ENCODE measurements at regions not wholly inside any gene's neighbourhood (a gene's known extent, or its start where the extent isn't known, plus 50 kb on each side); places are given as distances from the start of the nearest gene placed in this dataset.

GRCh38 chr4:176013476-176014247 lies 52.0 kb upstream of the WDR17 start:
- Histone ChIP-seq H4K20me1 (replicated peaks; ENCODE audit: insufficient read depth) (no peaks in the 10 kb centered on the region), H3K27ac (ENCODE audit: low read depth) (no peak overlapping the region), H3K9me2 (ENCODE audit: insufficient read depth) (peaks cover 4% of the 10 kb centered on the region; the same call in 1 of the 2 replicates), H3F3A (replicated peaks; ENCODE audit: low read depth) (no peaks in the 10 kb centered on the region), H3K27me3 (ENCODE audit: insufficient read depth) (no peaks in the 10 kb centered on the region), H3K4me1 (ENCODE audit: insufficient read depth) (no peaks in the 10 kb centered on the region), H2AFZ (peak overlapping the region; percentile 34; the same call in 1 of the 2 replicates), H3K4me3 (no peak overlapping the region), H3K79me2 (replicated peaks; ENCODE audit: insufficient read depth) (no peaks in the 10 kb centered on the region), H3K4me2 (no peak overlapping the region), H3K36me3 (ENCODE audit: insufficient read depth) (no peaks in the 10 kb centered on the region)
- no peaks in the 10 kb centered on the region; the same call in 2 of the 3 replicates for H3K9me3 Mint-ChIP-seq
- H3K27ac Mint-ChIP-seq: no peak overlapping the region
- no peak overlapping the region for H3K4me3 Mint-ChIP-seq
- TF ChIP-seq POLR2AphosphoS5 (IDR thresholded peaks at IDR 0.05; ENCODE audit: low read depth): no peak
- no peak for TF ChIP-seq STAT1 (IDR thresholded peaks at IDR 0.05; ENCODE audit: unreplicated experiment)
- TF ChIP-seq JUNB (IDR thresholded peaks at IDR 0.05; ENCODE audit: unreplicated experiment): no peak
- TF ChIP-seq NANOG (IDR thresholded peaks at IDR 0.05; ENCODE audit: borderline replicate concordance): no peak
- TF ChIP-seq EZH2phosphoT487 (IDR thresholded peaks at IDR 0.05; ENCODE audit: unreplicated experiment): no peak
- no peak for TF ChIP-seq ZNF114 (CRISPR knock-in tag; IDR thresholded peaks at IDR 0.05)
- no peaks in the 10 kb centered on the region for H3K36me3 Mint-ChIP-seq (ENCODE audit: low read depth)
- DNase-seq (ENCODE audit: low spot score): no peak
- ATAC-seq: no peak
- peaks cover 2% of the 10 kb centered on the region; the same call in 1 of the 3 replicates for H3K4me1 Mint-ChIP-seq
- no peaks in the 10 kb centered on the region for H3K27me3 Mint-ChIP-seq (ENCODE audit: insufficient read depth, low read depth, poor library complexity)

GRCh38 chr4:176014583-176015108 lies 51.0 kb upstream of the WDR17 start:
- no peaks in the 10 kb centered on the region for H4K20me1 ChIP-seq (replicated peaks; ENCODE audit: insufficient read depth)
- H3K4me2 ChIP-seq: no peak overlapping the region
- no peak overlapping the region for H3K4me3 Mint-ChIP-seq
- H3K4me1 ChIP-seq (ENCODE audit: insufficient read depth): no peaks in the 10 kb centered on the region
- H3K79me2 ChIP-seq (replicated peaks; ENCODE audit: insufficient read depth): no peaks in the 10 kb centered on the region
- H3K27me3 ChIP-seq (ENCODE audit: insufficient read depth): no peaks in the 10 kb centered on the region
- no peaks in the 10 kb centered on the region for H3K36me3 ChIP-seq (ENCODE audit: insufficient read depth)
- H3K27me3 Mint-ChIP-seq (ENCODE audit: insufficient read depth, low read depth, poor library complexity): no peaks in the 10 kb centered on the region
- H3K4me1 Mint-ChIP-seq: peaks cover 2% of the 10 kb centered on the region; the same call in 1 of the 3 replicates
- H3K9me3 Mint-ChIP-seq: no peaks in the 10 kb centered on the region; the same call in 2 of the 3 replicates
- H3K27ac ChIP-seq (ENCODE audit: low read depth): no peak overlapping the region
- H3F3A ChIP-seq (replicated peaks; ENCODE audit: low read depth): no peaks in the 10 kb centered on the region
- DNase-seq (ENCODE audit: low spot score): no peak
- H3K36me3 Mint-ChIP-seq (ENCODE audit: low read depth): no peaks in the 10 kb centered on the region
- H3K27ac Mint-ChIP-seq: no peak overlapping the region
- no peak for TF ChIP-seq POLR2AphosphoS5 (IDR thresholded peaks at IDR 0.05; ENCODE audit: low read depth)
- ATAC-seq: no peak
- peaks cover 4% of the 10 kb centered on the region; the same call in 1 of the 2 replicates for H3K9me2 ChIP-seq (ENCODE audit: insufficient read depth)
- no peak overlapping the region for H2AFZ ChIP-seq
- H3K4me3 ChIP-seq: no peak overlapping the region
